HAP-1 (cell line): ENCODE measurements at regions not wholly inside any gene's neighbourhood (a gene's known extent, or its start where the extent isn't known, plus 50 kb on each side); places are given as distances from the start of the nearest gene placed in this dataset.

Experiments used
- DNase-seq, 2 experiments: peaks; one replicate each; pipeline ENCODE4 v3.0.0-alpha.2; 2016 to 2020; ENCODE audit warnings: low spot score in 2 of 2
- H3K27me3 ChIP-seq: fragments of 250-450 bp; sonication (Bioruptor Pico); 2 replicates; pipeline ENCODE4 v1.5.1; 2020; ENCODE audit warnings: low read depth, mild to moderate bottlenecking, moderate library complexity
- H3K36me3 ChIP-seq: fragments of 250-450 bp; sonication (Bioruptor Pico); replicated peaks from 2 replicates; pipeline ENCODE4 v1.5.1; 2020; ENCODE audit warnings: mild to moderate bottlenecking
- H3K4me1 ChIP-seq: fragments of 250-450 bp; sonication (Bioruptor Pico); 2 replicates; pipeline ENCODE4 v1.5.1; 2020; ENCODE audit warnings: mild to moderate bottlenecking
- H3K4me3 ChIP-seq: fragments of 250-450 bp; sonication (Bioruptor Pico); 2 replicates; pipeline ENCODE4 v1.5.1; 2020; ENCODE audit warnings: mild to moderate bottlenecking, moderate library complexity
- H3K9me3 ChIP-seq: fragments of 250-450 bp; sonication (Bioruptor Pico); 2 replicates; pipeline ENCODE4 v1.5.1; 2020; ENCODE audit warnings: mild to moderate bottlenecking, moderate library complexity
- in situ Hi-C: fragments of 300-500 bp; cut with MboI; formaldehyde crosslinking; loops from 3 replicates; pipeline ENCODE4 v1.14.3; 2020; ENCODE audit warnings: low sequenced_read_pairs, inconsistent platforms, mixed read lengths

GRCh38 chr1:38284953-38285352 lies 238.4 kb upstream of the POU3F1 start:
- DNase-seq = no peak
- in situ Hi-C loops = no loop called here
- Histone ChIP-seq H3K36me3 (no peaks in the 10 kb centered on the region), H3K9me3 (no peaks in the 10 kb centered on the region), H3K4me1 (peaks cover 11% of the 10 kb centered on the region), H3K27me3 (no peaks in the 10 kb centered on the region), H3K4me3 (no peak overlapping the region)

GRCh38 chr1:38283696-38284470 lies 237.3 kb upstream of the POU3F1 start:
- no peaks in the 10 kb centered on the region for H3K36me3 ChIP-seq
- H3K27me3 ChIP-seq = no peaks in the 10 kb centered on the region
- no peak for DNase-seq
- peaks cover 11% of the 10 kb centered on the region for H3K4me1 ChIP-seq
- H3K4me3 ChIP-seq = no peak overlapping the region
- no peaks in the 10 kb centered on the region for H3K9me3 ChIP-seq
- in situ Hi-C loops = no loop called here

- no peak overlapping the region for H3K4me3 ChIP-seq
- H3K9me3 ChIP-seq = no peaks in the 10 kb centered on the region
- in situ Hi-C loops = no loop called here
Observed at GRCh38 chr1:38279148-38279547, 232.6 kb upstream of the POU3F1 start.

GRCh38 chr1:38277646-38278045 lies 231.1 kb upstream of the POU3F1 start:
- Histone ChIP-seq H3K36me3 (no peaks in the 10 kb centered on the region), H3K4me3 (no peak overlapping the region), H3K27me3 (peaks cover 5% of the 10 kb centered on the region; the same call in 1 of the 2 replicates), H3K4me1 (no peaks in the 10 kb centered on the region), H3K9me3 (no peaks in the 10 kb centered on the region)
- in situ Hi-C loops = no loop called here
- DNase-seq = no peak

More at GRCh38 chr1:38279148-38279547, 232.6 kb upstream of the POU3F1 start:
- H3K27me3 ChIP-seq = no peaks in the 10 kb centered on the region
- no peaks in the 10 kb centered on the region for H3K36me3 ChIP-seq
- DNase-seq = no peak
- H3K4me1 ChIP-seq = no peaks in the 10 kb centered on the region

GRCh38 chr1:38275960-38276359 lies 229.4 kb upstream of the POU3F1 start:
- Histone ChIP-seq H3K27me3 (peaks cover 5% of the 10 kb centered on the region; the same call in 1 of the 2 replicates), H3K4me1 (no peaks in the 10 kb centered on the region), H3K9me3 (no peaks in the 10 kb centered on the region), H3K36me3 (no peaks in the 10 kb centered on the region), H3K4me3 (no peak overlapping the region)
- in situ Hi-C loops = no loop called here
- no peak for DNase-seq

- in situ Hi-C loops = no loop called here
- Histone ChIP-seq H3K9me3 (no peaks in the 10 kb centered on the region), H3K4me1 (no peaks in the 10 kb centered on the region), H3K36me3 (no peaks in the 10 kb centered on the region), H3K4me3 (no peak overlapping the region), H3K27me3 (peaks cover 6% of the 10 kb centered on the region; the same call in 1 of the 2 replicates)
- no peak for DNase-seq
Observed at GRCh38 chr1:38274974-38275373, 228.4 kb upstream of the POU3F1 start.

- in situ Hi-C loops = no loop called here
- Histone ChIP-seq H3K9me3 (no peaks in the 10 kb centered on the region), H3K27me3 (peaks cover 13% of the 10 kb centered on the region; the same call in 1 of the 2 replicates), H3K4me3 (no peak overlapping the region), H3K36me3 (no peaks in the 10 kb centered on the region), H3K4me1 (no peaks in the 10 kb centered on the region)
- no peak for DNase-seq
Observed at GRCh38 chr1:38273196-38273804, 226.7 kb upstream of the POU3F1 start.

GRCh38 chr1:38272515-38272914 lies 225.9 kb upstream of the POU3F1 start:
- no peaks in the 10 kb centered on the region for H3K4me1 ChIP-seq
- no peak overlapping the region for H3K4me3 ChIP-seq
- no peaks in the 10 kb centered on the region for H3K9me3 ChIP-seq
- DNase-seq = no peak
- in situ Hi-C loops = no loop called here
- H3K27me3 ChIP-seq = peaks cover 13% of the 10 kb centered on the region; the same call in 1 of the 2 replicates
- H3K36me3 ChIP-seq = no peaks in the 10 kb centered on the region

GRCh38 chr1:38270849-38271633 lies 224.4 kb upstream of the POU3F1 start:
- peaks cover 21% of the 10 kb centered on the region for H3K27me3 ChIP-seq
- no peaks in the 10 kb centered on the region for H3K36me3 ChIP-seq
- no peaks in the 10 kb centered on the region for H3K9me3 ChIP-seq
- H3K4me3 ChIP-seq = no peak overlapping the region
- no peak for DNase-seq
- in situ Hi-C loops = no loop called here
- H3K4me1 ChIP-seq = no peaks in the 10 kb centered on the region

- H3K27me3 ChIP-seq = peaks cover 26% of the 10 kb centered on the region
- no peaks in the 10 kb centered on the region for H3K9me3 ChIP-seq
- no peaks in the 10 kb centered on the region for H3K36me3 ChIP-seq
- H3K4me3 ChIP-seq = no peak overlapping the region
- in situ Hi-C loops = no loop called here
- no peaks in the 10 kb centered on the region for H3K4me1 ChIP-seq
- no peak for DNase-seq
Observed at GRCh38 chr1:38269923-38270848, 223.6 kb upstream of the POU3F1 start.

- H3K27me3 ChIP-seq = peaks cover 25% of the 10 kb centered on the region
- H3K36me3 ChIP-seq = no peaks in the 10 kb centered on the region
- in situ Hi-C loops = no loop called here
- H3K9me3 ChIP-seq = no peaks in the 10 kb centered on the region
- DNase-seq = no peak
- H3K4me1 ChIP-seq = no peaks in the 10 kb centered on the region
- no peak overlapping the region for H3K4me3 ChIP-seq
Observed at GRCh38 chr1:38268226-38268625, 221.6 kb upstream of the POU3F1 start.

- H3K9me3 ChIP-seq = no peaks in the 10 kb centered on the region
- H3K4me3 ChIP-seq = no peak overlapping the region
- peaks cover 25% of the 10 kb centered on the region for H3K27me3 ChIP-seq
- DNase-seq = no peak
- H3K36me3 ChIP-seq = no peaks in the 10 kb centered on the region
- in situ Hi-C loops = no loop called here
- no peaks in the 10 kb centered on the region for H3K4me1 ChIP-seq
Observed at GRCh38 chr1:38267037-38268036, 220.7 kb upstream of the POU3F1 start.
